COLO668 (cell line): ENCODE measurements at regions not wholly inside any gene's neighbourhood (a gene's known extent, or its start where the extent isn't known, plus 50 kb on each side); places are given as distances from the start of the nearest gene placed in this dataset.
A peak's percentile ranks its signal among the peaks of the same experiment; 100 is the strongest.

ENCODE experiments used
- DNase-seq: peaks from one replicate; lab custom pipeline; 2025; ENCODE audit not compliant: unreplicated experiment; lab: John Stamatoyannopoulos, UW

GRCh38 chr6:19492636-19493405 lies 344.3 kb upstream of the ID4 start:
- DNase-seq: no peak

- DNase-seq: no peak
These were observed 335.4 kb upstream of the ID4 start for GRCh38 chr6:19501737-19502245.

- no peak for DNase-seq
These were observed 334.9 kb upstream of the ID4 start for GRCh38 chr6:19502301-19502700.

- no peak for DNase-seq
These were observed 321.2 kb upstream of the ID4 start for GRCh38 chr6:19515939-19516338.

GRCh38 chr6:19519941-19520340 lies 317.2 kb upstream of the ID4 start:
- no peak for DNase-seq

GRCh38 chr6:19524366-19525186 lies 312.6 kb upstream of the ID4 start:
- no peak for DNase-seq

- DNase-seq: no peak
These were observed 311.5 kb upstream of the ID4 start for GRCh38 chr6:19525673-19526072.

- DNase-seq: no peak
These were observed 307.0 kb upstream of the ID4 start for GRCh38 chr6:19530188-19530587.

GRCh38 chr6:19535351-19535750 lies 301.8 kb upstream of the ID4 start:
- DNase-seq: peak; percentile 17

- DNase-seq: peak; percentile 18
These were observed 300.3 kb upstream of the ID4 start for GRCh38 chr6:19536838-19537237.

GRCh38 chr6:19538096-19538495 lies 299.1 kb upstream of the ID4 start:
- peak; percentile 97 for DNase-seq

- no peak for DNase-seq
These were observed 289.7 kb upstream of the ID4 start for GRCh38 chr6:19547507-19547906.

GRCh38 chr6:19549109-19549508 lies 288.1 kb upstream of the ID4 start:
- DNase-seq: no peak

- DNase-seq: no peak
These were observed 286.8 kb upstream of the ID4 start for GRCh38 chr6:19550380-19550779.

GRCh38 chr6:19551611-19552010 lies 285.6 kb upstream of the ID4 start:
- DNase-seq: no peak

- DNase-seq: no peak
These were observed 285.1 kb upstream of the ID4 start for GRCh38 chr6:19552076-19552475.

- DNase-seq: no peak
These were observed 284.6 kb upstream of the ID4 start for GRCh38 chr6:19552588-19552987.

GRCh38 chr6:19554356-19555225 lies 282.6 kb upstream of the ID4 start:
- no peak for DNase-seq

GRCh38 chr6:19557191-19557590 lies 280.0 kb upstream of the ID4 start:
- no peak for DNase-seq

- no peak for DNase-seq
These were observed 279.0 kb upstream of the ID4 start for GRCh38 chr6:19558201-19558600.

GRCh38 chr6:19558934-19559333 lies 278.2 kb upstream of the ID4 start:
- no peak for DNase-seq
